Mesenchymal stem cell (in vitro differentiated cells and primary cell): ENCODE measurements at regions not wholly inside any gene's neighbourhood (a gene's known extent, or its start where the extent isn't known, plus 50 kb on each side); places are given as distances from the start of the nearest gene placed in this dataset.

Experiments
- DNase-seq: peaks from one replicate; pipeline ENCODE4 v3.0.0-alpha.2; 2013
- H2AFZ ChIP-seq: one replicate; pipeline ENCODE4 v1.6.1; 2013; ENCODE audit warnings: low read depth, mild to moderate bottlenecking, control low read depth, inconsistent platforms, low read length, moderate library complexity
- H2AK5ac ChIP-seq: 2 replicates; pipeline ENCODE4 v1.6.1; 2013; ENCODE audit warnings: low read length, moderate library complexity, mild to moderate bottlenecking, inconsistent platforms; ENCODE audit not compliant: severe bottlenecking
- H2BK120ac ChIP-seq: one replicate; pipeline ENCODE4 v1.6.1; 2013; ENCODE audit warnings: low read depth, mild to moderate bottlenecking, inconsistent platforms, low read length, moderate library complexity
- H2BK12ac ChIP-seq, 2 experiments: one replicate each; pipeline ENCODE4 v1.6.1; 2013; ENCODE audit warnings: inconsistent platforms in 2 of 2, low read length in 2 of 2, mild to moderate bottlenecking in 2 of 2, moderate library complexity in 2 of 2, control low read depth in 1 of 2
- H2BK15ac ChIP-seq: one replicate; pipeline ENCODE4 v1.6.1; 2013; ENCODE audit warnings: mild to moderate bottlenecking, low read depth, inconsistent platforms; ENCODE audit not compliant: poor library complexity, severe bottlenecking
- H2BK5ac ChIP-seq: 2 replicates; pipeline ENCODE4 v1.6.1; 2013; ENCODE audit warnings: low read depth, mild to moderate bottlenecking, low read length, control low read depth, inconsistent platforms; ENCODE audit not compliant: poor library complexity, severe bottlenecking
- H3K14ac ChIP-seq, 2 experiments: one replicate each; pipeline ENCODE4 v1.6.1; 2013; ENCODE audit warnings: inconsistent platforms in 2 of 2, low read length in 2 of 2, control low read depth in 1 of 2, mild to moderate bottlenecking in 1 of 2, moderate library complexity in 1 of 2
- H3K18ac ChIP-seq, 2 experiments: one replicate each; pipeline ENCODE4 v1.6.1; 2013; ENCODE audit warnings: inconsistent platforms in 2 of 2, low read length in 2 of 2, control low read depth in 1 of 2, low read depth in 1 of 2, mild to moderate bottlenecking in 1 of 2
- H3K23ac ChIP-seq, 2 experiments: one replicate each; pipeline ENCODE4 v1.6.1; 2013; ENCODE audit warnings: inconsistent platforms in 2 of 2, low read length in 2 of 2, mild to moderate bottlenecking in 2 of 2, moderate library complexity in 2 of 2, control low read depth in 1 of 2
- H3K27ac ChIP-seq: 2 replicates; pipeline ENCODE4 v1.5.1; 2013; ENCODE audit warnings: mild to moderate bottlenecking, moderate library complexity, low read length, control low read depth, inconsistent platforms; ENCODE audit not compliant: poor library complexity, severe bottlenecking
- H3K27me3 ChIP-seq, 2 experiments: 2 replicates each; pipeline versions ENCODE4 v1.6.1 to v1.7.0; 2013; ENCODE audit warnings: low read length in 2 of 2, mild to moderate bottlenecking in 2 of 2, moderate library complexity in 2 of 2, control low read depth in 1 of 2, inconsistent platforms in 1 of 2; ENCODE audit not compliant: control insufficient read depth in 1 of 2, insufficient read depth in 1 of 2
- H3K36me3 ChIP-seq, 2 experiments: 2 replicates each; pipeline versions ENCODE4 v1.6.1 to v1.7.0; 2013; ENCODE audit warnings: low read length in 2 of 2, control low read depth in 1 of 2, inconsistent platforms in 1 of 2, low read depth in 1 of 2, mild to moderate bottlenecking in 1 of 2; ENCODE audit not compliant: insufficient read depth in 2 of 2, control insufficient read depth in 1 of 2
- H3K4ac ChIP-seq, 2 experiments: one replicate each; pipeline ENCODE4 v1.6.1; 2013; ENCODE audit warnings: inconsistent platforms in 2 of 2, low read length in 2 of 2, mild to moderate bottlenecking in 2 of 2, moderate library complexity in 2 of 2, control low read depth in 1 of 2, low read depth in 1 of 2
- H3K4me1 ChIP-seq: 2 replicates; pipeline ENCODE4 v1.6.1; 2013; ENCODE audit warnings: low read depth, low read length, control low read depth; ENCODE audit not compliant: control insufficient read depth, insufficient read depth
- H3K4me2 ChIP-seq: 2 replicates; pipeline ENCODE4 v1.6.1; 2013; ENCODE audit warnings: low read length, mild to moderate bottlenecking, inconsistent platforms; ENCODE audit not compliant: poor library complexity, severe bottlenecking
- H3K4me3 ChIP-seq, 2 experiments: 2 replicates each; pipeline versions ENCODE4 v1.5.1 to v1.7.0; 2013; ENCODE audit warnings: low read length in 2 of 2, mild to moderate bottlenecking in 2 of 2, control low read depth in 1 of 2, low read depth in 1 of 2; ENCODE audit not compliant: insufficient read depth in 1 of 2
- H3K79me1 ChIP-seq: replicated peaks from 2 replicates; pipeline ENCODE4 v1.6.1; 2013; ENCODE audit warnings: mild to moderate bottlenecking, control low read depth, low read length, inconsistent platforms; ENCODE audit not compliant: poor library complexity, severe bottlenecking
- H3K9ac ChIP-seq: 2 replicates; pipeline ENCODE4 v1.7.0; 2013; ENCODE audit warnings: mild to moderate bottlenecking, low read length, moderate library complexity
- H3K9me3 ChIP-seq: 2 replicates; pipeline ENCODE4 v1.7.0; 2013; ENCODE audit warnings: mild to moderate bottlenecking, low read length; ENCODE audit not compliant: control insufficient read depth
- H4K8ac ChIP-seq: one replicate; pipeline ENCODE4 v1.6.1; 2013; ENCODE audit warnings: inconsistent platforms, mild to moderate bottlenecking, low read length, moderate library complexity
- H4K91ac ChIP-seq: one replicate; pipeline ENCODE4 v1.6.1; 2013; ENCODE audit warnings: mild to moderate bottlenecking, low read length, inconsistent platforms
- WGBS: methylation state at CpG from one replicate; pipeline ENCODE4 v1.1.7; 2013; ENCODE audit warnings: mixed read lengths; 5-methylcytosine and 5-hydroxymethylcytosine counted together

DNA sequence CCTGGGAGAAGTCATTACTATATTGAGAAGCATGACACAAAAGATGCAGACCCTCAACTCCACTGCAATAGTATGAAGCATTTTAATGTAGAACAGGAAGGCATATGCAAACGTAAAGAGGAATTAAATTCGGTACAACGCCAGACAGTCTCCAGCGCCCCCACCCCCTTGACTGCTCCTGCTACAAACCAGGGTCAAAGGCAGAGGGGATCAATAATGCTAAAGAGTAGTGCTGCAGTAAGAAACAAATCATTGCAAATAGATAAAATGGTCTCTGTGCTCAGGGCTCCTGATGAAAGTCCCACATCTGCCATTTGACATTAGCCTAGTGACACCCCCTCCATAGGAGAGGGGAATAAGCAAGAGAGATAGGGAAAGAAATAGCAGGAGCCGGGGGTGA lies 164.9 kb upstream of the BLID start:
- Histone ChIP-seq H3K36me3 (no peaks in the 10 kb centered on the region), H2BK15ac (no peak overlapping the region), H3K4me3 (no peak overlapping the region), H2BK120ac (no peak overlapping the region), H3K27ac (no peak overlapping the region), H3K4me1 (no peaks in the 10 kb centered on the region), H4K91ac (no peak overlapping the region), H3K4me2 (no peak overlapping the region), H3K9me3 (no peaks in the 10 kb centered on the region), H3K18ac (no peak overlapping the region), H3K79me1 (no peaks in the 10 kb centered on the region), H3K27me3 (peaks cover 0 to 7% of the 10 kb centered on the region in 2 experiments), H2AK5ac (no peak overlapping the region), H2AFZ (no peak overlapping the region), H3K4ac (no peak overlapping the region), H2BK12ac (no peak overlapping the region), H3K23ac (no peak overlapping the region), H3K14ac (no peak overlapping the region), H4K8ac (no peak overlapping the region), H2BK5ac (no peak overlapping the region), H3K9ac (no peak overlapping the region)
- DNase-seq, result no peak
- WGBS, result 79% methylated on average over 5 of the region's 5 CpGs

DNA sequence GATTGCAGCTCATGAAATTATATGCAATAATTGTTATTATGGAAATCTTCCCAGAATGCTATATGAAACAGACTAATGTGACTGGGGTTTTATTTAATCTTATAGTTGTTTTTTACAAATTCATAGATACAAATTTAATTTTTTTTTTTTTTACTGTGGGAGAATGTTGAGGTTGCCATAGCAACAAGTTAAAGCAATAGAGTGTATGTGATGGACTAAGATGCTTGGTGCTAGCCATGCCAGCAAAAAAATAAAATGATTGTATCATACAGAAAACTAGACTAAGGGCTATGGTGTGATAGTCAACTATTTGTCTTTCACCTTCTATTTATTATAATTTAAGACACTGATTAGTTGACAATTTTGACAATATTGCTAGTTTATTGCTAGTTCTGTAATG lies 163.2 kb upstream of the BLID start:
- H4K8ac ChIP-seq, result no peak overlapping the region
- H3K9me3 ChIP-seq, result no peaks in the 10 kb centered on the region
- H3K23ac ChIP-seq, result no peak overlapping the region
- H4K91ac ChIP-seq, result no peak overlapping the region
- H2BK5ac ChIP-seq, result no peak overlapping the region
- no peak overlapping the region for H2BK15ac ChIP-seq
- H2AFZ ChIP-seq, result no peak overlapping the region
- no peaks in the 10 kb centered on the region for H3K36me3 ChIP-seq
- no peaks in the 10 kb centered on the region for H3K4me1 ChIP-seq
- H3K27me3 ChIP-seq, result peaks cover 0 to 7% of the 10 kb centered on the region in 2 experiments
- no peak overlapping the region for H3K27ac ChIP-seq
- no peak overlapping the region for H2BK12ac ChIP-seq
- H2AK5ac ChIP-seq, result no peak overlapping the region
- no peaks in the 10 kb centered on the region for H3K79me1 ChIP-seq
- no peak overlapping the region for H2BK120ac ChIP-seq
- no peak overlapping the region for H3K4ac ChIP-seq
- no peak overlapping the region for H3K18ac ChIP-seq
- H3K4me2 ChIP-seq, result no peak overlapping the region
- no peak overlapping the region for H3K4me3 ChIP-seq
- DNase-seq, result no peak
- H3K9ac ChIP-seq, result no peak overlapping the region
- no peak overlapping the region for H3K14ac ChIP-seq

DNA sequence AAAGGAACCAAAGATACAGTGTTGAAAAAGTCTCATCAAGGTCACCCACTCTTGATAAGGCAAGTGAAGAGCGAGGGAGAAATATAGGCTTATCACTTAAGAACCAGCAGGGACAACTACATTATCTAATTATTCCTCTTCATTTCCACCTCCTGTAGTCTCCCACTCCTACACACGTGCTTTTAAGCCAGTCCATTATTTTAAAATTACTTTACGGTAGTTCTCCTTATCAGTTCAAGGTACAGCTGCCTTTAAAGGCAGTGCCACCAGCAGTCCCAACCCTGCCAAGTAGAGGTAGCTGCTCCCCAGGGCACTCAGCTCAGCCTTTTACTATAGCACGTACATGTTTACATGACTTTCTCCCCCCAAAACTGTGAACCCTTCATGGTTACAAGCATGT lies 161.5 kb upstream of the BLID start:
- Histone ChIP-seq H3K9ac (no peak overlapping the region), H3K4me3 (no peak overlapping the region), H2BK120ac (no peak overlapping the region), H3K23ac (no peak overlapping the region), H3K27me3 (peaks cover 0 to 7% of the 10 kb centered on the region in 2 experiments), H2BK15ac (no peak overlapping the region), H3K4me1 (no peaks in the 10 kb centered on the region), H2AK5ac (no peak overlapping the region), H4K91ac (no peak overlapping the region), H2BK5ac (no peak overlapping the region), H2BK12ac (no peak overlapping the region), H3K79me1 (no peaks in the 10 kb centered on the region), H4K8ac (no peak overlapping the region), H3K36me3 (no peaks in the 10 kb centered on the region), H3K14ac (no peak overlapping the region), H3K4me2 (no peak overlapping the region), H3K9me3 (no peaks in the 10 kb centered on the region), H3K18ac (no peak overlapping the region), H2AFZ (no peak overlapping the region), H3K27ac (no peak overlapping the region), H3K4ac (no peak overlapping the region)
- WGBS, result 76% methylated on average over 4 of the region's 4 CpGs
- no peak for DNase-seq

GRCh38 chr11:122276221-122276620 lies 160.2 kb upstream of the BLID start:
- no peak overlapping the region for H2AFZ ChIP-seq
- no CpG with 5 or more reads among the region's 1 CpG for WGBS
- H3K4me1 ChIP-seq, result no peaks in the 10 kb centered on the region
- no peak overlapping the region for H2BK15ac ChIP-seq
- H3K27me3 ChIP-seq, result peaks cover 0 to 7% of the 10 kb centered on the region in 2 experiments
- H3K14ac ChIP-seq, result no peak overlapping the region
- no peak overlapping the region for H3K18ac ChIP-seq
- H3K9me3 ChIP-seq, result no peaks in the 10 kb centered on the region
- no peak for DNase-seq
- H3K9ac ChIP-seq, result no peak overlapping the region
- no peak overlapping the region for H3K23ac ChIP-seq
- H2BK120ac ChIP-seq, result no peak overlapping the region
- H3K4ac ChIP-seq, result no peak overlapping the region
- H4K8ac ChIP-seq, result no peak overlapping the region
- no peak overlapping the region for H3K4me3 ChIP-seq
- no peak overlapping the region for H4K91ac ChIP-seq
- no peaks in the 10 kb centered on the region for H3K79me1 ChIP-seq
- H3K36me3 ChIP-seq, result no peaks in the 10 kb centered on the region
- no peak overlapping the region for H3K27ac ChIP-seq
- no peak overlapping the region for H3K4me2 ChIP-seq
- H2AK5ac ChIP-seq, result no peak overlapping the region
- no peak overlapping the region for H2BK5ac ChIP-seq
- H2BK12ac ChIP-seq, result no peak overlapping the region
